GM12878 (cell line): ENCODE measurements at regions not wholly inside any gene's neighbourhood (a gene's known extent, or its start where the extent isn't known, plus 50 kb on each side); places are given as distances from the start of the nearest gene placed in this dataset.

ENCODE experiments used
- ATAC-seq: fragments of 200-7000 bp; cut with Tn5 transposase; 3 replicates; pipeline ENCODE4 v1.9.1; 2020; ENCODE audit warnings: mild to moderate bottlenecking, moderate library complexity
- BruUV-seq: library from RNA; stranded (reverse); fragments of 400-500 nt; replicated peaks from 2 replicates; lab custom pipeline; 2021; lab: Mats Ljungman, UMichigan
- CTCF ChIA-PET: fragments of 300-600 bp; sonication (Branson Sonifier 250); formaldehyde crosslinking; extraction: SDS; loops from one replicate; lab custom pipeline; 2021; ENCODE audit warnings: inconsistent platforms; lab: Yijun Ruan, JAX
- POLR2A ChIA-PET: fragments of 350-600 bp; formaldehyde crosslinking; extraction: SDS; loops from one replicate; lab custom pipeline; 2021; ENCODE audit warnings: inconsistent platforms; lab: Charles Lee
- RAD21 ChIA-PET: fragments of 300-600 bp; sonication (Branson Sonifier 250); formaldehyde crosslinking; loops from one replicate; lab custom pipeline; 2023; ENCODE audit warnings: antibody characterized with exemption; ENCODE audit not compliant: unreplicated experiment; lab: Charles Lee
- SMC1A ChIA-PET: fragments of 300-600 bp; sonication (Branson Sonifier 250); formaldehyde crosslinking; loops from one replicate; lab custom pipeline; 2023; ENCODE audit not compliant: unreplicated experiment, uncharacterized antibody; lab: Charles Lee
- DNase-seq: peaks from one replicate; pipeline ENCODE4 v3.0.0-alpha.2; 2011; ENCODE audit warnings: low read depth, low spot score
- FAIRE-seq: peaks from 3 replicates; lab custom pipeline; 2011; peaks lifted over from hg19 to GRCh38; lab: Jason Lieb, UNC
- H2AFZ ChIP-seq: 2 replicates; pipeline ENCODE4 v1.6.0; 2011; ENCODE audit warnings: low read depth, low read length, control low read depth; ENCODE audit not compliant: control insufficient read depth
- H3K27ac ChIP-seq: 2 replicates; pipeline ENCODE4 v1.5.1; 2011; ENCODE audit warnings: control low read depth; ENCODE audit not compliant: control insufficient read depth, insufficient read depth
- H3K27me3 ChIP-seq, 2 experiments: replicated peaks in 1 of 2; 2 replicates each; pipeline versions ENCODE4 v1.6.0 to v1.6.1; 2011; ENCODE audit warnings: low read length in 1 of 2; ENCODE audit not compliant: control insufficient read depth in 2 of 2, insufficient read depth in 2 of 2
- H3K36me3 ChIP-seq, 2 experiments: 2 replicates each; pipeline ENCODE4 v1.5.1; 2011; ENCODE audit warnings: low read length in 1 of 2; ENCODE audit not compliant: control insufficient read depth in 2 of 2, insufficient read depth in 2 of 2
- H3K4me1 ChIP-seq: 2 replicates; pipeline ENCODE4 v1.6.1; 2011; ENCODE audit warnings: mild to moderate bottlenecking, low read length, moderate library complexity, mixed read lengths; ENCODE audit not compliant: control insufficient read depth, insufficient read depth
- H3K4me2 ChIP-seq: 2 replicates; pipeline ENCODE4 v1.6.0; 2011; ENCODE audit warnings: control low read depth; ENCODE audit not compliant: control insufficient read depth, insufficient read depth
- H3K4me3 ChIP-seq: fragments of 200-600 bp; sonication (generic); 2 replicates; pipeline ENCODE4 v1.5.1; 2016
- H3K79me2 ChIP-seq: 2 replicates; pipeline ENCODE4 v1.6.0; 2011; ENCODE audit warnings: low read length; ENCODE audit not compliant: control insufficient read depth, insufficient read depth
- H3K9ac ChIP-seq: 2 replicates; pipeline ENCODE4 v1.8.0; 2011; ENCODE audit warnings: low read length, control low read depth, mixed read lengths; ENCODE audit not compliant: control insufficient read depth, insufficient read depth
- H3K9me3 ChIP-seq: replicated peaks from 3 replicates; pipeline ENCODE4 v1.5.1; 2011; ENCODE audit warnings: mild to moderate bottlenecking, low read length; ENCODE audit not compliant: control insufficient read depth, insufficient read depth
- H4K20me1 ChIP-seq: 2 replicates; pipeline ENCODE4 v1.6.0; 2011; ENCODE audit not compliant: control insufficient read depth, insufficient read depth
- BMI1 ChIP-seq: fragments of 450-650 bp; IDR thresholded peaks from 2 replicates; pipeline ENCODE4 v1.6.1; 2016; ENCODE audit warnings: mild to moderate bottlenecking, moderate library complexity, borderline replicate concordance
- EGR1 ChIP-seq, 2 experiments: IDR thresholded peaks; 1 replicate in 1 of 2; 2 replicates in 1 of 2; pipeline ENCODE4 v1.6.1; 2011 to 2012; ENCODE audit warnings: low read depth in 2 of 2, low read length in 2 of 2, borderline replicate concordance in 1 of 2, mild to moderate bottlenecking in 1 of 2, moderate library complexity in 1 of 2
- EP300 ChIP-seq, 2 experiments: fragments of 150-350 bp in 1 of 2; IDR thresholded peaks; 2 replicates each; pipeline ENCODE4 v1.6.1; 2011 to 2012; ENCODE audit warnings: low read depth in 2 of 2, low read length in 2 of 2, borderline replicate concordance in 1 of 2, improper control_type of control experiment in 1 of 2, inconsistent platforms in 1 of 2; ENCODE audit not compliant: control insufficient read depth in 1 of 2
- IRF4 ChIP-seq: IDR thresholded peaks from 2 replicates; pipeline ENCODE4 v1.6.1; 2011; ENCODE audit warnings: low read depth, low read length
- JUND ChIP-seq: IDR thresholded peaks from 2 replicates; pipeline ENCODE4 v1.6.1; 2012; ENCODE audit warnings: low read depth, mild to moderate bottlenecking, low read length, improper control_type of control experiment, moderate library complexity
- POLR2AphosphoS5 ChIP-seq: IDR thresholded peaks from 2 replicates; pipeline ENCODE4 v1.6.1; 2011; ENCODE audit warnings: mild to moderate bottlenecking, low read length, inconsistent platforms
- RAD51 ChIP-seq: fragments of 450-650 bp; IDR thresholded peaks from 2 replicates; pipeline ENCODE4 v1.6.1; 2016; ENCODE audit warnings: moderate library complexity, mild to moderate bottlenecking, inconsistent platforms
- RBBP5 ChIP-seq: fragments of 200-600 bp; sonication (generic); conservative IDR thresholded peaks from 2 replicates; pipeline ENCODE4 v1.6.1; 2016
- ZNF207 ChIP-seq: fragments of 450-650 bp; IDR thresholded peaks from 2 replicates; pipeline ENCODE4 v1.6.1; 2014; ENCODE audit warnings: antibody characterized with exemption, mild to moderate bottlenecking, borderline replicate concordance
- ZNF217 ChIP-seq: fragments of 450-650 bp; IDR thresholded peaks from 2 replicates; pipeline ENCODE4 v1.6.1; 2017; ENCODE audit warnings: antibody characterized with exemption, mild to moderate bottlenecking
- ZNF384 ChIP-seq: IDR thresholded peaks from 2 replicates; pipeline ENCODE4 v1.6.1; 2012; ENCODE audit warnings: low read depth, mild to moderate bottlenecking, low read length, improper control_type of control experiment, borderline replicate concordance
- ZNF687 ChIP-seq: fragments of 450-650 bp; IDR thresholded peaks from 2 replicates; pipeline ENCODE4 v1.6.1; 2017; ENCODE audit warnings: mild to moderate bottlenecking, moderate library complexity
- WGBS: methylation state at CpG from one replicate; pipeline ENCODE4 v1.1.6; 2016; ENCODE audit warnings: low lambda C conversion rate; ENCODE audit not compliant: insufficient replicate concordance, insufficient coverage; ENCODE audit errors: missing lambda C conversion rate; 5-methylcytosine and 5-hydroxymethylcytosine counted together
- in situ Hi-C: fragments of 300-500 bp; cut with MboI; formaldehyde crosslinking; loops from 9 replicates; pipeline ENCODE4 v1.14.3; 2018; ENCODE audit warnings: mixed read lengths
- intact Hi-C: fragments of 100-400 bp; cut with micrococcal nuclease; formaldehyde crosslinking; loops from one replicate; pipeline ENCODE4 v1.14.2; 2022; ENCODE audit not compliant: unreplicated experiment
- TF ChIP-seq, protein P1 (sequence below): fragments of 450-650 bp; IDR thresholded peaks from 2 replicates; pipeline ENCODE4 v1.6.1; 2016; ENCODE audit warnings: mild to moderate bottlenecking
- TF ChIP-seq, protein P2 (sequence below): fragments of 450-650 bp; IDR thresholded peaks from 2 replicates; pipeline ENCODE4 v1.6.1; 2016; ENCODE audit warnings: mild to moderate bottlenecking, moderate library complexity, borderline replicate concordance

DNA sequence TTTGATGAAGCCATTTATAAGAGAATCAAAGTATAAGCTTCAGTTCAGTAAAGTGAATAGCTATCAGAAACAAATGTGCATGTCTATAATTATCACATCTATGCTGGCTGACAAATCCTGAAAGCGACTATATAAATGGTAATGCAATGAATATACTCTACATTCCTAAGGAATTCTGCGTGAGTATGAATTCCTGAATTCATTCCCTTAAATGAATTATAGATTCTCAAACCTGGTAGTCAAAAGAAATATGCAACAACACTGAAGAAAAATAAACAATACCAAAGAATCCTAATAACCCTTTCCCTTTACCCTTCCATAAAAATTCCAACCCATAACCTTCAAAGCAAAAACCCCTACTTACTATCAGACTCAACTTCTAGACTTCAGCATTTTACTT lies 416.6 kb upstream of the PMFBP1 start:
- DNase-seq (no peak), FAIRE-seq (no peak), ATAC-seq (no peak)
- 88% methylated on average over 2 of the region's 2 CpGs for WGBS
- peaks cover 26% of the 10 kb centered on the region for H3K4me1 ChIP-seq
- intact Hi-C loops: no loop called here
- BruUV-seq: no TSS peak
- no peak overlapping the region for H3K4me2 ChIP-seq
- no peaks in the 10 kb centered on the region; the same call in 1 of the 2 replicates for H3K79me2 ChIP-seq
- H3K36me3 ChIP-seq: no peaks in the 10 kb centered on the region
- H3K27me3 ChIP-seq: no peaks in the 10 kb centered on the region
- H3K9me3 ChIP-seq: no peaks in the 10 kb centered on the region; the same call in 1 of the 3 replicates
- no peaks in the 10 kb centered on the region for H4K20me1 ChIP-seq
- H3K9ac ChIP-seq: no peak overlapping the region
- ChIA-PET CTCF (interaction anchor here (1.2 kb wide), 1 partner anchor 10 kb away, joined by 4 read pairs; no protein-coding TSS in a partner anchor), POLR2A (interaction anchor here (1.2 kb wide), 1 partner anchor 70 kb away, joined by 3 read pairs; no protein-coding TSS in a partner anchor)
- in situ Hi-C loops: no loop called here
- H3K4me3 ChIP-seq: no peak overlapping the region
- H2AFZ ChIP-seq: no peak overlapping the region
- TF ChIP-seq RBBP5: no peak
- TF ChIP-seq JUND: no peak
- TF ChIP-seq POLR2AphosphoS5: no peak
- TF ChIP-seq ZNF687: no peak
- no peak for TF ChIP-seq EGR1 (IDR thresholded peaks at IDR 0.05; ENCODE audit: borderline replicate concordance in 1 of 2, low read depth in 2 of 2, low read length in 2 of 2)
- no peak for TF ChIP-seq EP300 (IDR thresholded peaks at IDR 0.05; ENCODE audit: borderline replicate concordance in 1 of 2, control insufficient read depth in 1 of 2, low read depth in 2 of 2, low read length in 2 of 2)
- TF ChIP-seq, protein P1, sequence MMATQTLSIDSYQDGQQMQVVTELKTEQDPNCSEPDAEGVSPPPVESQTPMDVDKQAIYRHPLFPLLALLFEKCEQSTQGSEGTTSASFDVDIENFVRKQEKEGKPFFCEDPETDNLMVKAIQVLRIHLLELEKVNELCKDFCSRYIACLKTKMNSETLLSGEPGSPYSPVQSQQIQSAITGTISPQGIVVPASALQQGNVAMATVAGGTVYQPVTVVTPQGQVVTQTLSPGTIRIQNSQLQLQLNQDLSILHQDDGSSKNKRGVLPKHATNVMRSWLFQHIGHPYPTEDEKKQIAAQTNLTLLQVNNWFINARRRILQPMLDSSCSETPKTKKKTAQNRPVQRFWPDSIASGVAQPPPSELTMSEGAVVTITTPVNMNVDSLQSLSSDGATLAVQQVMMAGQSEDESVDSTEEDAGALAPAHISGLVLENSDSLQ: no peak
- no peak for TF ChIP-seq IRF4
- TF ChIP-seq ZNF384: no peak
- TF ChIP-seq ZNF207: no peak
- no peak for TF ChIP-seq ZNF217
- TF ChIP-seq, protein P2, sequence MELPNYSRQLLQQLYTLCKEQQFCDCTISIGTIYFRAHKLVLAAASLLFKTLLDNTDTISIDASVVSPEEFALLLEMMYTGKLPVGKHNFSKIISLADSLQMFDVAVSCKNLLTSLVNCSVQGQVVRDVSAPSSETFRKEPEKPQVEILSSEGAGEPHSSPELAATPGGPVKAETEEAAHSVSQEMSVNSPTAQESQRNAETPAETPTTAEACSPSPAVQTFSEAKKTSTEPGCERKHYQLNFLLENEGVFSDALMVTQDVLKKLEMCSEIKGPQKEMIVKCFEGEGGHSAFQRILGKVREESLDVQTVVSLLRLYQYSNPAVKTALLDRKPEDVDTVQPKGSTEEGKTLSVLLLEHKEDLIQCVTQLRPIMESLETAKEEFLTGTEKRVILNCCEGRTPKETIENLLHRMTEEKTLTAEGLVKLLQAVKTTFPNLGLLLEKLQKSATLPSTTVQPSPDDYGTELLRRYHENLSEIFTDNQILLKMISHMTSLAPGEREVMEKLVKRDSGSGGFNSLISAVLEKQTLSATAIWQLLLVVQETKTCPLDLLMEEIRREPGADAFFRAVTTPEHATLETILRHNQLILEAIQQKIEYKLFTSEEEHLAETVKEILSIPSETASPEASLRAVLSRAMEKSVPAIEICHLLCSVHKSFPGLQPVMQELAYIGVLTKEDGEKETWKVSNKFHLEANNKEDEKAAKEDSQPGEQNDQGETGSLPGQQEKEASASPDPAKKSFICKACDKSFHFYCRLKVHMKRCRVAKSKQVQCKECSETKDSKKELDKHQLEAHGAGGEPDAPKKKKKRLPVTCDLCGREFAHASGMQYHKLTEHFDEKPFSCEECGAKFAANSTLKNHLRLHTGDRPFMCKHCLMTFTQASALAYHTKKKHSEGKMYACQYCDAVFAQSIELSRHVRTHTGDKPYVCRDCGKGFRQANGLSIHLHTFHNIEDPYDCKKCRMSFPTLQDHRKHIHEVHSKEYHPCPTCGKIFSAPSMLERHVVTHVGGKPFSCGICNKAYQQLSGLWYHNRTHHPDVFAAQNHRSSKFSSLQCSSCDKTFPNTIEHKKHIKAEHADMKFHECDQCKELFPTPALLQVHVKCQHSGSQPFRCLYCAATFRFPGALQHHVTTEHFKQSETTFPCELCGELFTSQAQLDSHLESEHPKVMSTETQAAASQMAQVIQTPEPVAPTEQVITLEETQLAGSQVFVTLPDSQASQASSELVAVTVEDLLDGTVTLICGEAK: no peak
- TF ChIP-seq BMI1: no peak
- no peak for TF ChIP-seq RAD51
- TF ChIP-seq, all 136 proteins: peak for 0
- RAD21 ChIA-PET: interaction anchor here (1.4 kb wide), 1 partner anchor 14 kb away, joined by 3 read pairs; no protein-coding TSS in a partner anchor
- SMC1A ChIA-PET: interaction anchor here (0.5 to 4.0 kb wide), 4 partner anchors 11 to 77 kb away, joined by 3 to 18 read pairs (median 7); no protein-coding TSS in a partner anchor
- H3K27ac ChIP-seq: no peak overlapping the region
